Suprapubic skin (tissue), 4 donors: ENCODE measurements at regions not wholly inside any gene's neighbourhood (a gene's known extent, or its start where the extent isn't known, plus 50 kb on each side); places are given as distances from the start of the nearest gene placed in this dataset.

ENCODE experiments used
- DNase-seq, 2 donors: peaks; one replicate each; pipeline ENCODE4 v3.0.0-alpha.2; 2019; ENCODE audit warnings: low spot score in 2 of 2
- H3K27ac ChIP-seq: fragments of 200-600 bp; sonication (generic); one replicate; pipeline ENCODE4 v1.5.1; 2019
- H3K27me3 ChIP-seq: fragments of 200-600 bp; sonication (generic); one replicate; pipeline ENCODE4 v1.5.1; 2019
- H3K36me3 ChIP-seq: fragments of 200-600 bp; sonication (generic); one replicate; pipeline ENCODE4 v1.5.1; 2019
- H3K4me1 ChIP-seq: fragments of 200-600 bp; sonication (generic); one replicate; pipeline ENCODE4 v1.5.1; 2019
- H3K4me3 ChIP-seq: fragments of 200-600 bp; sonication (generic); one replicate; pipeline ENCODE4 v1.5.1; 2019; ENCODE audit warnings: mild to moderate bottlenecking
- H3K9me3 ChIP-seq: fragments of 200-600 bp; sonication (generic); one replicate; pipeline ENCODE4 v1.5.1; 2019
- EP300 ChIP-seq: sonication (generic); formaldehyde crosslinking; IDR thresholded peaks from one replicate; pipeline ENCODE4 v1.6.1; 2017; ENCODE audit warnings: antibody characterized with exemption
- POLR2A ChIP-seq, 2 donors: fragments of 450-650 bp; IDR thresholded peaks; one replicate each; pipeline ENCODE4 v1.6.1; 2017; ENCODE audit warnings: antibody characterized with exemption in 2 of 2, mild to moderate bottlenecking in 2 of 2, moderate library complexity in 2 of 2
- POLR2AphosphoS5 ChIP-seq, 3 donors: sonication (generic); formaldehyde crosslinking; IDR thresholded peaks; one replicate each; pipeline ENCODE4 v1.6.1; 2017; ENCODE audit warnings: antibody characterized with exemption in 3 of 3
- WGBS: methylation state at CpG from one replicate; pipeline ENCODE4 v1.1.5; 2018; 5-methylcytosine and 5-hydroxymethylcytosine counted together
- TF ChIP-seq, protein P1 (sequence below), 2 donors: fragments of 200-600 bp in 1 of 2; fragments of 450-650 bp in 1 of 2; sonication (generic) in 1 of 2; IDR thresholded peaks; one replicate each; pipeline ENCODE4 v1.5.1; 2016 to 2019; ENCODE audit warnings: antibody characterized with exemption in 2 of 2, mild to moderate bottlenecking in 1 of 2, moderate library complexity in 1 of 2

- 86% methylated on average over 1 of the region's 1 CpG for whole genome bisulfite sequencing
- Histone ChIP-seq H3K27ac (no peak overlapping the region), H3K4me1 (no peaks in the 10 kb centered on the region), H3K4me3 (no peak overlapping the region), H3K36me3 (no peaks in the 10 kb centered on the region), H3K27me3 (no peaks in the 10 kb centered on the region), H3K9me3 (no peaks in the 10 kb centered on the region)
- no peak for DNase-seq
- TF ChIP-seq POLR2AphosphoS5 (IDR thresholded peaks at IDR 0.05) = no peak
- no peak for TF ChIP-seq POLR2A (IDR thresholded peaks at IDR 0.05)
- no peak for TF ChIP-seq EP300
- TF ChIP-seq, protein P1, sequence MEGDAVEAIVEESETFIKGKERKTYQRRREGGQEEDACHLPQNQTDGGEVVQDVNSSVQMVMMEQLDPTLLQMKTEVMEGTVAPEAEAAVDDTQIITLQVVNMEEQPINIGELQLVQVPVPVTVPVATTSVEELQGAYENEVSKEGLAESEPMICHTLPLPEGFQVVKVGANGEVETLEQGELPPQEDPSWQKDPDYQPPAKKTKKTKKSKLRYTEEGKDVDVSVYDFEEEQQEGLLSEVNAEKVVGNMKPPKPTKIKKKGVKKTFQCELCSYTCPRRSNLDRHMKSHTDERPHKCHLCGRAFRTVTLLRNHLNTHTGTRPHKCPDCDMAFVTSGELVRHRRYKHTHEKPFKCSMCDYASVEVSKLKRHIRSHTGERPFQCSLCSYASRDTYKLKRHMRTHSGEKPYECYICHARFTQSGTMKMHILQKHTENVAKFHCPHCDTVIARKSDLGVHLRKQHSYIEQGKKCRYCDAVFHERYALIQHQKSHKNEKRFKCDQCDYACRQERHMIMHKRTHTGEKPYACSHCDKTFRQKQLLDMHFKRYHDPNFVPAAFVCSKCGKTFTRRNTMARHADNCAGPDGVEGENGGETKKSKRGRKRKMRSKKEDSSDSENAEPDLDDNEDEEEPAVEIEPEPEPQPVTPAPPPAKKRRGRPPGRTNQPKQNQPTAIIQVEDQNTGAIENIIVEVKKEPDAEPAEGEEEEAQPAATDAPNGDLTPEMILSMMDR (IDR thresholded peaks at IDR 0.05) = no peak
Observed at GRCh38 chr11:80156062-80156461, 715.2 kb upstream of the TENM4 start.

DNA sequence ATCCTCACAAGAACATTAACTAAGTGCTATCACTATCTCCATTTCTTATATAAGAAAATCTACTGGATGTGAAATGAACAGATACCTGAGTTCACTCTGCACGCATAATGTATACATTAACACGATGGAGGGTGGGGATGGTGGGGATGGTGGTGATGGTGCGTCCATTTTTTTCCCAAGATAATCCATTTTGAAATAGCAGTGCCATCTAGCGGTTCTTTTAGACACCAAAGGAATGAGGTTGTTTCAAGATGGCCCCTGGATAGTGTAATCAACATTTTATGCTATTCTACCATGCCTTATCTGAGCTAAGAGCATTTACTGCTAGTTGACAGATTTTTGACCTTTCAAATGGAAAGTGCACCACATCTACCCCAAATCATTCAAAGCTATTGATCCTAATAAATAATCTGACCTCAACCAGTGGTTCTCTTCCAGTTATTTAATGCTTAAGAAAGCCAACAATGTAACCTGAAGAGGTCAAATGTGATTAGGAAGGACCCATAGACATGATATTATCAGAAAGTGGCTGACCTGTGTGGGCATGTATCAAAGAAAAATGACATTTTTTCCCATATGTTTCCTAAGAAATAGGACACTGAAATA lies 714.7 kb upstream of the TENM4 start:
- Histone ChIP-seq H3K27me3 (no peaks in the 10 kb centered on the region), H3K9me3 (no peaks in the 10 kb centered on the region), H3K4me1 (no peaks in the 10 kb centered on the region), H3K36me3 (no peaks in the 10 kb centered on the region), H3K4me3 (no peak overlapping the region), H3K27ac (no peak overlapping the region)
- WGBS = 22% methylated on average over 4 of the region's 4 CpGs
- DNase-seq = no peak
- TF ChIP-seq, protein P1 (IDR thresholded peaks at IDR 0.05) = peak in 1 of 2 donors; percentile 22
- no peak for TF ChIP-seq EP300

GRCh38 chr11:80146232-80146631 lies 705.4 kb upstream of the TENM4 start:
- Histone ChIP-seq H3K4me3 (no peak overlapping the region), H3K27ac (no peak overlapping the region), H3K36me3 (no peaks in the 10 kb centered on the region), H3K4me1 (no peaks in the 10 kb centered on the region), H3K27me3 (no peaks in the 10 kb centered on the region), H3K9me3 (no peaks in the 10 kb centered on the region)
- 74% methylated on average over 6 of the region's 6 CpGs for WGBS
- DNase-seq = no peak
- TF ChIP-seq, protein P1 (IDR thresholded peaks at IDR 0.05) = no peak
- TF ChIP-seq POLR2AphosphoS5 (IDR thresholded peaks at IDR 0.05) = no peak
- TF ChIP-seq POLR2A (IDR thresholded peaks at IDR 0.05) = no peak
- TF ChIP-seq EP300 = no peak

- no peak overlapping the region for H3K4me3 ChIP-seq
Observed at GRCh38 chr11:80144897-80145594, 704.2 kb upstream of the TENM4 start.

DNA sequence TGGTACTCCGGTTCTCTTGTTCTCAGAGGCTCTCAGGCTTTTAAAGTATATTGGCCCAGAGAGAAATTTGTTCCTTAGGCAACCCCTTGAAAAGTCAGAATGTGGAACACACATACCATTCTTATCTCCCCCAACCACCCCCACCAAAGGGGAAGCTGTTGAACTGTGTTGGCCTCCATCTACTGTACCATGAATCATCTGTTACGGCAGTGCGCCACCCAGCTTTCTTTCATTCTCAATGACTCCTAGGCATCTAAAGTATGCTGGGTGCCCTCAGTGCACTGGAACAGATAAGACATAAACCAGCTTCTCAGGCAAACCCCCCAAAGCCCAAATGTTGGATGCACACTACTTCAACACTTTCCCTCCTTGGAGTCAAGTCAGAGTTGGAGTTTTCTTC lies 696.2 kb upstream of the TENM4 start:
- Histone ChIP-seq H3K36me3 (no peaks in the 10 kb centered on the region), H3K27me3 (no peaks in the 10 kb centered on the region), H3K27ac (no peak overlapping the region), H3K9me3 (no peaks in the 10 kb centered on the region), H3K4me1 (no peaks in the 10 kb centered on the region), H3K4me3 (no peak overlapping the region)
- TF ChIP-seq, protein P1 (IDR thresholded peaks at IDR 0.05) = no peak
- TF ChIP-seq EP300 (no peak), POLR2A (IDR thresholded peaks at IDR 0.05) (no peak), POLR2AphosphoS5 (IDR thresholded peaks at IDR 0.05) (no peak)
- DNase-seq = no peak
- WGBS = 99% methylated on average over 3 of the region's 3 CpGs

More at GRCh38 chr11:80144897-80145594, 704.2 kb upstream of the TENM4 start:
- no peak for TF ChIP-seq POLR2A (IDR thresholded peaks at IDR 0.05)
- TF ChIP-seq, protein P1 (IDR thresholded peaks at IDR 0.05) = no peak
- TF ChIP-seq EP300 = no peak
- no peak for TF ChIP-seq POLR2AphosphoS5 (IDR thresholded peaks at IDR 0.05)
- Histone ChIP-seq H3K27me3 (no peaks in the 10 kb centered on the region), H3K9me3 (no peaks in the 10 kb centered on the region), H3K4me1 (no peaks in the 10 kb centered on the region), H3K27ac (no peak overlapping the region), H3K36me3 (no peaks in the 10 kb centered on the region)
- no peak for DNase-seq
- WGBS = 84% methylated on average over 2 of the region's 2 CpGs
